GDM1 (cell line): ENCODE measurements at regions not wholly inside any gene's neighbourhood (a gene's known extent, or its start where the extent isn't known, plus 50 kb on each side); places are given as distances from the start of the nearest gene placed in this dataset.
"Not testable (repeated sequence)": the region's sequence is repeated elsewhere in the genome, so short reads cannot be mapped to it uniquely, and the experiment has no call there.

Experiments
- DNase-seq: peaks from one replicate; lab custom pipeline; 2025; lab: John Stamatoyannopoulos, UW

- no peak for DNase-seq
Measured at GRCh38 chr7:34486371-34486770, 171.6 kb upstream of the NPSR1 start.

GRCh38 chr7:34487391-34488115, 170.5 kb upstream of the NPSR1 start:
- no peak for DNase-seq

- DNase-seq, result no peak
Measured at GRCh38 chr7:34488766-34489165, 169.3 kb upstream of the NPSR1 start.

GRCh38 chr7:34491899-34492298, 166.1 kb upstream of the NPSR1 start:
- DNase-seq, result no peak

GRCh38 chr7:34493752-34494151, 164.3 kb upstream of the NPSR1 start:
- no peak for DNase-seq

- no peak for DNase-seq
Measured at GRCh38 chr7:34497153-34497777, 160.8 kb upstream of the NPSR1 start.

- no peak for DNase-seq
Measured at GRCh38 chr7:34501156-34501555, 156.9 kb upstream of the NPSR1 start.

GRCh38 chr7:34507191-34507590, 150.8 kb upstream of the NPSR1 start:
- no peak for DNase-seq

- no peak for DNase-seq
Measured at GRCh38 chr7:34523226-34523918, 134.6 kb upstream of the NPSR1 start.

- DNase-seq, result no peak
Measured at GRCh38 chr7:34530259-34530658, 127.8 kb upstream of the NPSR1 start.

GRCh38 chr7:34539003-34539402, 119.0 kb upstream of the NPSR1 start:
- no peak for DNase-seq

- DNase-seq, result no peak
Measured at GRCh38 chr7:34544621-34545020, 113.4 kb upstream of the NPSR1 start.

GRCh38 chr7:34550996-34551395, 107.0 kb upstream of the NPSR1 start:
- no peak for DNase-seq

- DNase-seq, result no peak
Measured at GRCh38 chr7:34552502-34552901, 105.5 kb upstream of the NPSR1 start.

- no peak for DNase-seq
Measured at GRCh38 chr7:34558022-34558421, 100.0 kb upstream of the NPSR1 start.

- no peak for DNase-seq
Measured at GRCh38 chr7:34564091-34564490, 93.9 kb upstream of the NPSR1 start.

- DNase-seq, result no peak
Measured at GRCh38 chr7:34567906-34568305, 90.1 kb upstream of the NPSR1 start.

- DNase-seq, result no peak
Measured at GRCh38 chr7:34569975-34570699, 87.9 kb upstream of the NPSR1 start.

- no peak for DNase-seq
Measured at GRCh38 chr7:34575006-34575405, 83.0 kb upstream of the NPSR1 start.

GRCh38 chr7:34577934-34578333, 80.1 kb upstream of the NPSR1 start:
- DNase-seq, result not testable (repeated sequence)

GRCh38 chr7:34581698-34582097, 76.3 kb upstream of the NPSR1 start:
- not testable (repeated sequence) for DNase-seq

GRCh38 chr7:34584526-34584925, 73.5 kb upstream of the NPSR1 start:
- DNase-seq, result no peak

GRCh38 chr7:34596887-34597286, 61.1 kb upstream of the NPSR1 start:
- no peak for DNase-seq
